ENCODE measurements at regions not wholly inside any gene's neighbourhood (a gene's known extent, or its start where the extent isn't known, plus 50 kb on each side); places are given as distances from the start of the nearest gene placed in this dataset.

GRCh38 chr3:76933245-76933644 is 106.7 kb upstream of the ROBO2 start:
- TF ChIP-seq, protein P1, sequence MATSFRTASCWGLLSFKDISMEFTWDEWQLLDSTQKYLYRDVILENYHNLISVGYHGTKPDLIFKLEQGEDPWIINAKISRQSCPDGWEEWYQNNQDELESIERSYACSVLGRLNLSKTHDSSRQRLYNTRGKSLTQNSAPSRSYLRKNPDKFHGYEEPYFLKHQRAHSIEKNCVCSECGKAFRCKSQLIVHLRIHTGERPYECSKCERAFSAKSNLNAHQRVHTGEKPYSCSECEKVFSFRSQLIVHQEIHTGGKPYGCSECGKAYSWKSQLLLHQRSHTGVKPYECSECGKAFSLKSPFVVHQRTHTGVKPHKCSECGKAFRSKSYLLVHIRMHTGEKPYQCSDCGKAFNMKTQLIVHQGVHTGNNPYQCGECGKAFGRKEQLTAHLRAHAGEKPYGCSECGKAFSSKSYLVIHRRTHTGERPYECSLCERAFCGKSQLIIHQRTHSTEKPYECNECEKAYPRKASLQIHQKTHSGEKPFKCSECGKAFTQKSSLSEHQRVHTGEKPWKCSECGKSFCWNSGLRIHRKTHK (tag by site-specific recombination; IDR thresholded peaks at IDR 0.05), result no peak
- no peak for TF ChIP-seq CTCF (tag by site-specific recombination; IDR thresholded peaks at IDR 0.05)
- TF ChIP-seq ZNF544 (tag by site-specific recombination; IDR thresholded peaks at IDR 0.05), result no peak
- no peak for TF ChIP-seq ZBTB20 (tag by site-specific recombination; IDR thresholded peaks at IDR 0.05)
- TF ChIP-seq, protein P2, sequence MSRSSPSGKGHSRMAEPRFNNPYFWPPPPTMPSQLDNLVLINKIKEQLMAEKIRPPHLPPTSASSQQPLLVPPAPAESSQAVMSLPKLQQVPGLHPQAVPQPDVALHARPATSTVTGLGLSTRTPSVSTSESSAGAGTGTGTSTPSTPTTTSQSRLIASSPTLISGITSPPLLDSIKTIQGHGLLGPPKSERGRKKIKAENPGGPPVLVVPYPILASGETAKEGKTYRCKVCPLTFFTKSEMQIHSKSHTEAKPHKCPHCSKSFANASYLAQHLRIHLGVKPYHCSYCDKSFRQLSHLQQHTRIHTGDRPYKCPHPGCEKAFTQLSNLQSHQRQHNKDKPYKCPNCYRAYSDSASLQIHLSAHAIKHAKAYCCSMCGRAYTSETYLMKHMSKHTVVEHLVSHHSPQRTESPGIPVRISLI (tag by site-specific recombination; IDR thresholded peaks at IDR 0.05), result no peak
- no peak for TF ChIP-seq ZNF514 (tag by site-specific recombination; IDR thresholded peaks at IDR 0.05)
- TF ChIP-seq, protein P3, sequence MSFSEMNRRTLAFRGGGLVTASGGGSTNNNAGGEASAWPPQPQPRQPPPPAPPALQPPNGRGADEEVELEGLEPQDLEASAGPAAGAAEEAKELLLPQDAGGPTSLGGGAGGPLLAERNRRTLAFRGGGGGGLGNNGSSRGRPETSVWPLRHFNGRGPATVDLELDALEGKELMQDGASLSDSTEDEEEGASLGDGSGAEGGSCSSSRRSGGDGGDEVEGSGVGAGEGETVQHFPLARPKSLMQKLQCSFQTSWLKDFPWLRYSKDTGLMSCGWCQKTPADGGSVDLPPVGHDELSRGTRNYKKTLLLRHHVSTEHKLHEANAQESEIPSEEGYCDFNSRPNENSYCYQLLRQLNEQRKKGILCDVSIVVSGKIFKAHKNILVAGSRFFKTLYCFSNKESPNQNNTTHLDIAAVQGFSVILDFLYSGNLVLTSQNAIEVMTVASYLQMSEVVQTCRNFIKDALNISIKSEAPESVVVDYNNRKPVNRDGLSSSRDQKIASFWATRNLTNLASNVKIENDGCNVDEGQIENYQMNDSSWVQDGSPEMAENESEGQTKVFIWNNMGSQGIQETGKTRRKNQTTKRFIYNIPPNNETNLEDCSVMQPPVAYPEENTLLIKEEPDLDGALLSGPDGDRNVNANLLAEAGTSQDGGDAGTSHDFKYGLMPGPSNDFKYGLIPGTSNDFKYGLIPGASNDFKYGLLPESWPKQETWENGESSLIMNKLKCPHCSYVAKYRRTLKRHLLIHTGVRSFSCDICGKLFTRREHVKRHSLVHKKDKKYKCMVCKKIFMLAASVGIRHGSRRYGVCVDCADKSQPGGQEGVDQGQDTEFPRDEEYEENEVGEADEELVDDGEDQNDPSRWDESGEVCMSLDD (tag by site-specific recombination; IDR thresholded peaks at IDR 0.05), result no peak
- no peak for TF ChIP-seq ZNF521 (tag by site-specific recombination; IDR thresholded peaks at IDR 0.05)
- no peak for TF ChIP-seq ZSCAN30 (tag by site-specific recombination; IDR thresholded peaks at IDR 0.05)
- TF ChIP-seq ZNF76 (tag by site-specific recombination; IDR thresholded peaks at IDR 0.05; ENCODE audit: borderline replicate concordance, low read depth), result no peak
- no peak for TF ChIP-seq ZNF843 (tag by site-specific recombination; IDR thresholded peaks at IDR 0.05)
- TF ChIP-seq ZNF274 (IDR thresholded peaks at IDR 0.05; ENCODE audit: low read length), result no peak
- no peak for TF ChIP-seq ZNF274 (tag by site-specific recombination; IDR thresholded peaks at IDR 0.05; ENCODE audit: borderline replicate concordance)
